ENCODE measurements at regions not wholly inside any gene's neighbourhood (a gene's known extent, or its start where the extent isn't known, plus 50 kb on each side); places are given as distances from the start of the nearest gene placed in this dataset.

DNA sequence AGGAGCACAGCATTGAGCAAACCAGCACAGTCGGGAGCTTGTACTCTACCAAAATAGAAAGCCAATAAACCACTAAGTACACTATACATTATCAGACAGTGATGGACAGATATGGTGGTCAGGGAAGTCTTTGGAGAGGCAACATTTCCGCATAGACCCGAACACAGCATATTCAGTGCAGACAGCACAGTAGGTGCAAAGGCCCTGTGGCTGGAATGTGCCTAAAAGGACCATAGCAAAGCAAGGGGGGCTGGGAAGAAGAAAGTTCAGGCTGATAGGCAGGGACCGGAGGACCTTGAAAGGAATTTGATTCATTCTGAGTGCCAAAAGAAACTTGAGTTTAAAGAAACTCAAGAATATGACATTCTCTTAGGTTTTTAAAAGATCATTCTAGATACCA lies 92.0 kb upstream of the GALNT2 start:
- no peak for DNase-seq

DNA sequence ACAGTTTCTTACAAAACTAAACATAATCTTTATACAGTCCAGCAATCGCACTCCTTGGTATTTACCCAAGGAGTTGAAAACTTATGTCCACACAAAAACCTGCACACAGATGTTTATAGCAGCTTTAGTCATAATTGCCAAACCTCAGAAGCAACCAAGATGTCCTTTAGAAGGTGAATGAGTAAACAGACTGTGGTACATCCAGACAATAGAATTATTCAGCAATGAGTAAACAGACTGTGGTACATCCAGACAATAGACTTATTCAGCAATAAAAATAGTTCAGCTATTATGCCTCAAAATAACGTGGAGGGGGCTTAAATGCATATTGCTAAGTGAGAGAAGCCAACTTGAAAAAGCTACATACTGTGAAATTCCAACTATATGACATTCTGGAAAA lies 87.0 kb upstream of the GALNT2 start:
- no peak for DNase-seq

DNA sequence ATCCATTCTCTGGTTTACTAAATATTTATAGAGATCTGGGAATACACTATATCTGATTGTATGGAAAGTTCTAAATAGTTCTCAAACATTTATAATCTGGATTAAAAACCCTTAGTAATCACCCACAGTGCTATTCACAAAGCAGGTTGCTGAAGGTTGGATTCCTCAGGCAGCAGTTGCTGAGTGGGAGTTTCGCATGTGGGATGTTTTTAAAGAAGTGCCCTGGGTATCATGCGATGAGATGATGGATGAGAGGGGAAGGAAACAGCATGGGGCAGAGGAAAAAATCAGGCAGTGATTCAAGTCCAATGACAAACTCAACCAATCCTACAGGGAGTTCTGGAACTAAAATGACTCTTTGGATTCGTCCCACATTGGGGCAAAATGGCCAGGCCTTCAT lies 85.3 kb upstream of the GALNT2 start:
- no peak for DNase-seq

DNA sequence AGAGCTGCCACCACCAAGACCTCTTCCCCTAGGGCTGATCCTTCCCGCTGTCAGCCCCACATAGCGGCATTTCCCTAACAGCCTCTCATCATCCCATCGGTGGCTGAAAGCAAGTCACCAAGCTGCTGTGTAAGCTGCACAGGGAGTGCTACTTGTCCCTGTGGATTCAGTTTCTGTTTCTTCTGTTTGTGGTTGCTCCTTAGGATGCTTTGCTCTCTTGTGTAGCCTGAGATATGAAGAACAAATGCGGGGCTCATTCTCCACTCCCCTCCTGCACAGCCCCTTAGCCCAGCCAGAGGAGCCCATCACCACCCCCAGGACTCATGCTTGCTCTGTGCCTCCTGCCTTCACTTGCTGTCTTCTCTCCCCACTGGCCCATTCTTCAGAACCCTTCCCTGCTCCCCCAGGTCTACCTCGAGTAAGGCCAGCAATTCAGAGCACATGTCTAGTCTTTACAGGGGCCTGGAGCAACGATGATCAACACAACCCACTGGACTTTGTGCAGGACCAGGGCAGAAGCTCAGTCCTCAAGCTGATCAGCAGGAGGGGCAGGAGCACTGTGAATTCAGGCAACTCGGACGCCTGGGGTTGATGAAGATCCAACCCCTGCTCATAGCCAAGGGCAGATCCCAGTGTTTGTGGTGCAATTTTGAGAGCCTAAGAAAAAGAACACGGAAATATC lies 82.6 kb upstream of the GALNT2 start:
- DNase-seq = no peak

DNA sequence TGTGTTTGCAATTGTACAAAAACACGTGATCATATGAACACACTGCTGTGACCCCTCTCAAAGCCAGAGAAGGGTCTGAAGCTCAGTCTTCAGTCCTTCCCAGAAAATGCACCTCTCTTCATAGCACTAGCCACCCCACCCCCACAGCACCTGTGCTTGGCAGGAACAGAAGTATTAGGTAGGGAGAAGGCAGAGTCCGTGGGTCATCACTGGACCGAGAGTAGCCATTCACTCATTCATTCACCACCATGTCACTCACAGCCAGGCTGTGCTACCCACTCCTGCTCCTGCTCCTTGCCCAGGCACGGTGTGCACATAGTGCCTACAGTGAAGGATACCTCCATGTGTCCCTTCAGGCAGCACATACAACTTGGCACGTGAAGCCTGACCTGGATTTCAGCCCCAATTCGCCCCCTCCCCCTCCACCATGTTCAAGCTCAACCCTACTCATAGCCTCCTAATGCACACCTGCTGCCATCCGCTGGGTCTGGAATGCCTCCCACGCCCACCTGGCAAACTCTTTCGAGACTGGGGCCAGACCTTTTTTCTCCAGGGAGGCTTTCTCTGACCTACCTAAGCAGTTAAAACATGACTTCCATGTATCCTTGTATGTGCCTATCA lies 81.9 kb upstream of the GALNT2 start:
- DNase-seq = no peak

DNA sequence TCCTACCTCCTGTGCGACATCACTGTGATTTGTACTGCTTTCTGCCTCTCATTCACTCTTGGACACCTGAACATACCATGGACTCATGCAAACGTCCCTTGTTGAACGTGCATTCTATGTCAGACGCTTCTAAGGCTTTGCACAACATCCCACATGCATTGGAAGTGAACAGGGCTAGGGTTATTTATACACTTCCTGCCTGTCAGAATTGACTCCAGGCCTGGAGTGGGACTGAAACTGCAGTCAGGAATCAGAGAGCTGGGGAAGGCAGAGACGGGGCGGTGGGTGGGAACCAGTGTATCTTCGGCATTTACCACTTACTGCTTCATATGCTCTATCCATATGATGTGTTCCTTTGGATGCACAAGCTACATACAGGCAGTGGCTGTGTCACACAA lies 81.4 kb upstream of the GALNT2 start:
- DNase-seq = no peak

DNA sequence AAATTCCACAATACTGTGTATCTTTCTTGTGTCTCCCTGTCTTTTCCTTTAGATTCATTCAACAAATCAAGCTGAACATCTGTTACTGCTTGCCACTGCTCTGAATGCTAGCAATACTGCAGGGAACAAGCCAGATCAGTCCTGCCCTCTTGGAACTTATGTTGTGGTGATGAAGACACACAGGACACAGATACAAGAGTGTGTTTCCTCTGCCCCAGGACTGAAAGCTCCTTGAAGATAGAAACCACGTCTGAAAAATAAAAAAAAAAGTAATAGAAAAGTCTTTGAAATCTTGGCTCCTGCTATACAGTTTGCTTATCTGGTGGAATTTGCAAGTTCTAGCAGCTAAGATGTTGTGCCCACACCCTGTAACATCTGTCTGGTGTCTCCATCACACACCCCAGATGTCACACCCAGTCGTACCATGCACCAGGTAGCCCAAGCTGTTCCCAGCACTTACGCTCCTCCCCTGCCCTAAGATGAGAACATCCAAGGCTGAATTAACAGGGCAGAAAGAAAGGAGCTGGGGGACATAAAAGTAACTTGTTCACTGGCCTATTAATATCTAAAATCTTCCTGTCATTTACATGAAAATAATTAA lies 80.2 kb upstream of the GALNT2 start:
- no peak for DNase-seq

DNA sequence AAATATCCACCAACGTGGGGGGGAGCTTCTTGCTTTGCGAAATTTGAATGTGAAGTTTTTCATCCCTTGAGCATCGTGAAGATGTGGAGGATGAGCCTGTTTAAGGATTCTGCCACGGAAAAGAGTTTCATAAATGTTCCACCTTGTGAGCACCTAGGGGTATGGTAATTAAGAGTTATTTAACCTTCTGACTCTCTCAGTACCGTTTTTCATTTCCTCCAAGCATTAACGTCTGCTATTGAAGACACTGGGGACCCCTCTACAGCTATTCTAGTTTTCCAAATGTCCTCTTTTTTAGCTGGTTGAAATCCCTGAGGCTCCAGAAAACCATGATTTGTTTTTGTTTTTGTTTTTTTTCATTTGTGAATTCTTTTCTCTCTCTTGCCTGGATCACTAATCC lies 79.1 kb upstream of the GALNT2 start:
- DNase-seq = no peak

DNA sequence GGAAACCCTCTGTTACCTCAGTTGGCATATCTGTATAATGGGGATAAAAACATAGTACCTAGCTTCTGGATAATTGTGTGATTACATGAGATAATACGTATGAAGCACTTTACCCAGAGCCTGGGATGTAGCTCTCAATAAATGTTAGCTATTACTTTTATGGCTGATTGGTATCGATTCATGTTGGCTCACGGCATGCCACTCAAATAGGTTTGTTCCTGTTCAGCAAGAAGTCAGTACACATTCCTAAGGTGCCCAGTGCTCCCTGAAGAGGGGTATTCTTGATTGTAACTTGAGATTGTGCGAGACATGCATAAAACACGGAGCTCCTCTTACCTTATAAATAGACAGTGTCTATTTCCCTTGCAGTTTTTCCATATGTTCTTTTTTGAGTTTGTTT lies 78.5 kb upstream of the GALNT2 start:
- DNase-seq = no peak

DNA sequence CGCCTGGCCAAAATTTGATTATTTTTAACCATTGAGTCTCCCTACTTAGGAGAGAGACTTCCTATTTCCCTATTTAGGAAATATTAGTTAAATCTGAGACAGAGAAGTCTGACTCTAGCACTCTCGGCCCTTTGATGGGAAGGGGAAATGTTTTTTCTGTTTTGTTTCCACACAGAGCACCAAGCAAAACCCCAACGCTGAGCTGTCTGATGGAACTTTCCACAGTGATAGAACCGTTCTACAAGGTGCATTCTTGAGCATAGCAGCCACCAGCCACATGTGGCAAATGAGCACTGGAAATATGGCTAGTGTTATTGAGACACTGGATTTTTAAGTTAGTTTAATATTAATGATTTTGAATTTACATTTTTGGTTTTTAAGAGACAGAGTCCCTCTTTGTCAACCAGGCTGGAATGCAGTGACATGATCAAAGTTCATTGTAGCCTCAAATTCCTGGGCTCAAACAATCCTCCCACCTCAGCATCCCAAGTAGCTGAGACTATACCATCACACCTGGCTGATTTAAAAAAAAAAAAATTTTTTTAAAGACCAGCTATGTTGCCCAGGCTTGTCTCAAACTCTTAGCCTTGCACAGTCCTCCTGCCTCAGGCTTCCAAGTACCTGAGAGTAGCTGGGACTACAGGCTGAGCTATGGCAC lies 77.3 kb upstream of the GALNT2 start:
- DNase-seq = no peak

DNA sequence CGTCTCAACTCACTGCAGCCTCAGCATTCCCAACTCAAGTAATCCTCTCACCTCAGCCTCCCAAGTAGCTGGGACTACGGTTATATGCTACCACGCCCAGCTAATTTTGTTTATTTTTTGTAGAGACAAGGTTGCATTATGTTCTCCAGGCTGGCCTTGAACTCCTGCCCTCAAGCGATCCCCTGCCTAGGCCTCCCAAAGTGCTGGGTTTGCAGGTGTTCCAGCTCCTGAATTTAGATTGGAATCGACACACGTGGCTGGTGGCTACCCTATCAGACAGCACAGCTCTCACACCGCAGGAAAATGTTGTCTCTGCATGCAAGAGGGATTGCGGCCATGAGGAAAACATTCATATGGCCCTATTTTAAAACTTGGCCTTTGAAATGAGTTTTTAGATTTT lies 76.7 kb upstream of the GALNT2 start:
- DNase-seq = no peak

DNA sequence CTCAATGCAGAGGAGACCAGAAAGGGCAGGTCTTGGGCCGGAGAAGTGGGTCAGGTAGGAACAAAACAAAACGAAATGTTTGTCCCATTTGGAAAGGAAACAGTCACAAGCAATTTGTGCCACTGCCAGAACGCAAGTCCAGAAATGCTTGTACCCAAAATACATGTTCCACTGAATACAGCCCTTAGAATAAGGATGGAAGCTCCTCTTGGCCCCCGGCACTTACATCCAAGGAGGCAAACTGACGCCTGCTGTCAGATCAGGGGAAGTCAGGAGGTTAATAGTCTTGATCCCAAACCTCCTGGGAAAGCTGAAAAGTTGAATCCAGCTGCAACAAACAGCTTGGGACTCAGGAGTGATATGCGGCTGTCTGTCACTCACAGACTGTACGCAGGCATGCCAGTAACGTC lies 75.9 kb upstream of the GALNT2 start:
- DNase-seq = no peak

DNA sequence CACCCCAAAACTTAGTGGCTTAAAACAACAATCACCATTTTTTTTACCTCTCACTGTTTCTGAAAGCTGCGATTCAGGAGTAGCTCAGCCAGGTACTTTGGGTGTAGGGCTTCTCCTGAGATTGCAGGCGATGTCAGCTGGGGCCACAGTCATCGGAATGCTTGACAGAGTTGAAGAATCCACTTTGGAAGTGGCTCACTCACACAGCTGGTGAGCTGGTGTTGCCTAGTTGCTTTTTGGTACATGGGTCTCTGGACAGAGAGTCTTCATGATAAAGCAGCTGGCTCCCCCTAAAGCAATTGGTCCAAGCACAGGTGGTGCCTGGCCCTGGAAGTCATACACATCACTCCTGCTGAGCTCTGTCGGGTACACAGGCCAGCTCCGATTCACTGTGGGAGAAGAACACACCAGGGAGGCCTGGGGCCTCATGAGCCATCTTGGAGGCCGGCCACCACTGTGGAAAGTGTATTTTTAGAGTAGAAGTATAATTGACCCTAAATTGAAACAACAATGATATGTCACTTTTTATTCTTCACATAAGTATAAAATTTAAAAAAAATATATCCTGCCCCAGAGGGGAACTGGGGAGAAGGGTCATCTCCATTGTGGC lies 75.2 kb upstream of the GALNT2 start:
- no peak for DNase-seq

DNA sequence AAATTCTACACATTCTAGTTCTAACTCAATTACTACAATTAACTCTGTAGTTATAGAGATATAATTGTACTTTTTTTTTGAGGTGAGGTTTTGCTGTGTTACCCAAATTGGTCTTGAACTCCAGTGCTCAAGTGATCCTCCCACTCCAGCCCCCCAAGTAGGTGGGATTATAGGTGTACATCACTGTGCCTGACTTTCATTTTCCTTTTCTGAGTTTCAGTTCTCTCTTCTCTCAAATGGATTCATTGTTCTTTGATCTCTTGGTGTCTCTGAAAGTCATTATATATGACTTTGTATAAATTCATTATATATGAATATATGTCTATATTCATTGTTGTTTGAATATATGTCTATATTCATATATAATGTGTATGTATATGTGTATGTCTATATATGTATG lies 74.0 kb upstream of the GALNT2 start:
- no peak for DNase-seq

DNA sequence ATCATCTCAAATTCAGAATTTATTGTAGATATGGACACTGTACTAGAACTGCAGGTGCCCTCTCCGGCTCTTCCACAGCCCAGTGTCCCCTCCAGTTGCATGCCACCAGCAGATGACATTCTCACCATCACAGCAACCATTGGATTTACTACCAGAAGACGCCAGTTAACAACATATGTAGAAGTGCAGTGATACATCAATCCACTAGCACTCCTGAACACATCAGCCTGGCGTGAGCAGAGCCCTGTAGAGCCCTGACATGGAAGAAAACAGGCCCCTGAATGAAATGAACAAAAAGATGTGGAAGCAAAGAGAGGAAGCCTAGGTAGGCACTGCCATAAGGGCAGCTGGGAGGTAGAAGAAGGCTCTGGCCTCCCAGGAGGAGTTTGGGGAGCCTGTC lies 73.1 kb upstream of the GALNT2 start:
- no peak for DNase-seq

DNA sequence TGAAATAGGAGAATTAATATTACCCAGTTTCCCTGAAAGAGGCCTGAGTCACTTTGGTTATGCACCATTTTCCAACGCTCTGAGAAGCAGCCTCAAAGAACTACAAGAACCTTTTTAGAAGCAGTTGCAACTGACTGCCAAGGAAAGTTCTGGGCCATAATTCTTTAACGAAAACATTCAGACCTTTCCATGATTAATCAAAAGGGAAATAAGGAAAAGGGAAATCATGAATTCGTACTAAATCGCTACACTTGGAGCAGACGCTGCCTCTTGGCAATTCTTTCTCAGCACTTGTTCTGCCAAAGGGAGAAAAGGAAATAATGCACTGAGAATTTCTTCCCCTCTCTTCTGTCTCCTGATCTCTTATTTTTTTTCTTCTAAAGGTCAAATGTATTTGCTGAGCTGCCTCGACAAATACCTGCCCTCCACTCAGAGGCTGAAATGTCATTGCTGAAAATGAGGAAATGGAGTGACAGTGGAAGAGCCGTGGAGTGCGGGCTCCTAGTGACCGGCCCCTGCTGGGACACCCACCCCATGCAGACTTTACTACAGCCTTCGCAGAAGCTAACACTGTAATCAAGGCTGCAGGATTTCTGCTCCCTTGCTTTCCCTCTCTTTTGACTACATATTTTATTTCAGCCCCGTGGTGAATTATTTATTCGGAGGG lies 67.9 kb upstream of the GALNT2 start:
- DNase-seq = no peak

DNA sequence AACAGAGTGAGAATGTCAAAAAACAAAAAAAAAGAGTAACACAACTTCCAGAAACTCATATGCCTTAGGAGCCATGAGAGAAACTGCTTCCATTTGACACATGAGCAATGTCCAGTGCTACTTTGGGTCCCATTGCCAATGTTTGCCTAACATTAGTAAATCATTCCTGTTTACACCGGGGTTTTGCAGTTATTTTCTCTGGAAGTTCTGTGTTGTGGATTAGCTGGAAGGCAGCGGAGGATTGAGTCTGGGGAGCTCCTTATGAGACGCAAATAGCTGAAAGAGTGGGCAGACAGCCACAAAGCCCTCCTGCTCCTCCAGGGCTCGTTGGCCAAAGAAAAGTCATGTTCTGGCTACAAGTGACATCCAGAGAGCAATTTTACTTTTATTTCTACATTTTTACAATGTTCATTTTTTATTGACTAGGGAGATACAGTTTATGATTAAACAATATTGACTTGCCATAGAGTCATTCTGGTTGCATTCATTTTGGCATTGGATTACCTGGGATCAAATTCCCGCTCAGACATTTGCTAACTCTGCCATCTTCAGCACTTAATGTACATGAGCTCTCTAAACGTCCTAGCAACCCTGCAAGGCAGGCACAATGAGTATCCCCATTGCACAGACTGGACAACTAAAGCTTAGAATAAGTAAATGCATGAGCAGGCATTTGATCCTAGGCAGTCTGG lies 66.4 kb upstream of the GALNT2 start:
- DNase-seq = no peak

DNA sequence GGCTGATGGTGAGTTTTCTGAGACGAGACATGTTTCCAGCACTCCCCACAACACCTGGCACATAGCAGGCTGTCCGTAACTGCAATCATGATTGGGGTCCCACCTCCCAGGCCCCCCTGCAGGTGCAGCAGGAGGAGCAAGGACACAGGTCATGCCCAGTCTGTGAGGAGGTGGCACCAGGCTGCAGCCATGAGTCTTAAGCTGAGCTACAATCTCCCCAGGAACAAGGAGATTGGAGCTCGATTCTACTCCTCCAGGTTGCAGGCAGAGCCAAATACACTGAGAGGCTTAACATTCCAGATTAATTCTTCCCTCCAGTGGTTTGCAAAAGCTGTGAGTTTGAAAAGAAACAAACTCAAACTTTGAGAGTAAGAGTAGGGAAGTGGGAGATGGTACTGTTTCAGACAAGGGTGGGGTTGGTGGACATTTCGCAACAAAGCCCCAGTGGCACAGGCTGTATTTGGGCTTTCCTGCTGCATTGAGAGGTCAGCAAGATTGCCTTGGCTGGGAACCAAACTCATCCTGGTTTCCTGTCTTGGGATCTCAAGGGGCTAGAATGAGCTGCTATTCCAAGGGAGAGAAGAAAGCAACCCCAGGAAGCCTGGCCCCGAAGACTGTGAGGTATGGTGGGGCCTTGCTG lies 64.8 kb upstream of the GALNT2 start:
- DNase-seq = no peak

DNA sequence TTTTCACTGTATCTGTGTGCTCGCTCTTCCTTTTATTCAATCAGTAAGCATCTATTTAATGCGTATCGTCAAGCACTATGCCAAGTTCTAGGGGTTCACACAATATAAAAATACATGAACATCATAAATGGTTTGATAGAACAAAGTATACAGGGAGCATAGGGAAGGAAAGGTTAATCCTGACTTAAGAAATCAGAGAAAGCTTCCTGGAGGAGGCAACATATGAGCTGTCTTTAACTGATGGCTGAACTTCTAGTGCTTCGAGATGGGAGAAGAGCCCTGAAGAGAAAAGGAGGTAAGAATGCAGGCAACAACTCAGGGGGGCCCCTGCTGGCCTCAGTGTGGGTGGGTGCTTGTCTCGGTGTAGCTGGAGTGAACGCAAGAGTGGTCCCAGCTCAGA lies 63.6 kb upstream of the GALNT2 start:
- DNase-seq = no peak

DNA sequence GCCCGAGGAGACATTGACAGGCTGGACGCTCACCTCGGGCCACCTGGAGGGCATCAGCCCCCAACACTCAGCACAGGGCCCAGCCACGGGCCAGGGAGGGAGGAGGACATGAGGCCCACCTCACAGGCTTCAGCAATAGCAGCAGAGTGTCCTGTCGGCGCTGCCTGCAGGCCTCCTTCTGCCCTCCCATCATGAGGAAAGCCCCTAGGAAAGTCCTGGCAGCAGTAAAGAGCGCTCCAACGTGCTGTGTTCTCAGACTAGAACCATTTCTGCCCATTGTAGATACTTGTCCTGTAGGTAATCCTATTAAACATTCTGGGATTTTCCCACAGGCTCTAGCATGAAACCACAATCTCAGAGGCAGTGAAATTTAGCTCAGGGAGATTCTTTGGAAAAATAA lies 62.0 kb upstream of the GALNT2 start:
- DNase-seq = no peak

DNA sequence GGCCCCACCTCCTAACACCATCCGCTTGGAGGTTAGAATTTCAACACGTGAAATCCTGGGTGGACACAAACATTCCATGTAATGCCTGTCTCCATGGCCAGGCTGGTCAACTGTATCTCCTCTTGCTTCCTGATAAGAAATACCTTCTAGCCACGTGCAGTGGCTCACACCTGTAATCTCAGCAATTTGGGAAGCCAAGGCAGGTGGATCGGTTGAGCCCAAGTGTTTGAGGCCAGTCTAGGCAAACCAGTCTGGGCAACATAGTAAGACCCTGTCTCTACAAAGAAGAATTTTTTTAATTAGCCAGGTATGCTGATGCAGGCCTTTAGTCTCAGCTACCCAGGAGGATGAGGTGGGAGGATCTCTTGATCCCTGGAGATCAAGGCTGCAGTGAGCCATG lies 58.3 kb upstream of the GALNT2 start:
- no peak for DNase-seq

Measured in SHP77 (cell line).